ENCODE measurements at regions not wholly inside any gene's neighbourhood (a gene's known extent, or its start where the extent isn't known, plus 50 kb on each side); places are given as distances from the start of the nearest gene placed in this dataset.

- Histone ChIP-seq H3K4me2 (ENCODE audit: low read length) (no peak overlapping the region), H3K4me3 (ENCODE audit: low read depth, low read length, poor library complexity, severe bottlenecking) (no peak overlapping the region), H3K4me1 (ENCODE audit: insufficient read depth, low read length, severe bottlenecking) (no peaks in the 10 kb centered on the region)
These were observed 352.4 kb upstream of the TMCO5A start for GRCh38 chr15:37581866-37582532.

GRCh38 chr15:37582852-37583251 is 351.6 kb upstream of the TMCO5A start:
- no peak for TF ChIP-seq EZH2 (IDR thresholded peaks at IDR 0.05; ENCODE audit: borderline replicate concordance, low read length)
- TF ChIP-seq, protein P1, sequence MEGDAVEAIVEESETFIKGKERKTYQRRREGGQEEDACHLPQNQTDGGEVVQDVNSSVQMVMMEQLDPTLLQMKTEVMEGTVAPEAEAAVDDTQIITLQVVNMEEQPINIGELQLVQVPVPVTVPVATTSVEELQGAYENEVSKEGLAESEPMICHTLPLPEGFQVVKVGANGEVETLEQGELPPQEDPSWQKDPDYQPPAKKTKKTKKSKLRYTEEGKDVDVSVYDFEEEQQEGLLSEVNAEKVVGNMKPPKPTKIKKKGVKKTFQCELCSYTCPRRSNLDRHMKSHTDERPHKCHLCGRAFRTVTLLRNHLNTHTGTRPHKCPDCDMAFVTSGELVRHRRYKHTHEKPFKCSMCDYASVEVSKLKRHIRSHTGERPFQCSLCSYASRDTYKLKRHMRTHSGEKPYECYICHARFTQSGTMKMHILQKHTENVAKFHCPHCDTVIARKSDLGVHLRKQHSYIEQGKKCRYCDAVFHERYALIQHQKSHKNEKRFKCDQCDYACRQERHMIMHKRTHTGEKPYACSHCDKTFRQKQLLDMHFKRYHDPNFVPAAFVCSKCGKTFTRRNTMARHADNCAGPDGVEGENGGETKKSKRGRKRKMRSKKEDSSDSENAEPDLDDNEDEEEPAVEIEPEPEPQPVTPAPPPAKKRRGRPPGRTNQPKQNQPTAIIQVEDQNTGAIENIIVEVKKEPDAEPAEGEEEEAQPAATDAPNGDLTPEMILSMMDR (IDR thresholded peaks at IDR 0.05; ENCODE audit: low read length), result no peak
- Histone ChIP-seq H2AFZ (ENCODE audit: low read length) (no peak overlapping the region), H3K27ac (ENCODE audit: low read depth, low read length, poor library complexity, severe bottlenecking) (no peak overlapping the region), H3K4me1 (ENCODE audit: insufficient read depth, low read length, severe bottlenecking) (no peaks in the 10 kb centered on the region), H4K20me1 (ENCODE audit: insufficient read depth, low read length) (no peaks in the 10 kb centered on the region), H3K4me2 (ENCODE audit: low read length) (no peak overlapping the region), H3K9me2 (ENCODE audit: low read depth, low read length) (no peaks in the 10 kb centered on the region), H3F3A (ENCODE audit: insufficient read depth, low read length) (no peaks in the 10 kb centered on the region), H3K79me2 (ENCODE audit: insufficient read depth, low read length) (no peaks in the 10 kb centered on the region), H3K36me3 (ENCODE audit: insufficient read depth, low read length) (no peaks in the 10 kb centered on the region), H3K9ac (ENCODE audit: low read length) (no peak overlapping the region), H3K9me3 (ENCODE audit: low read length) (no peaks in the 10 kb centered on the region), H3K27me3 (ENCODE audit: insufficient read depth, low read length) (no peaks in the 10 kb centered on the region), H3K4me3 (ENCODE audit: low read depth, low read length, poor library complexity, severe bottlenecking) (no peak overlapping the region)

More at GRCh38 chr15:37581866-37582532, 352.4 kb upstream of the TMCO5A start:
- no peak for TF ChIP-seq EZH2 (IDR thresholded peaks at IDR 0.05; ENCODE audit: borderline replicate concordance, low read length)
- TF ChIP-seq, protein P1 (IDR thresholded peaks at IDR 0.05; ENCODE audit: low read length), result no peak
- H3K27me3 ChIP-seq (ENCODE audit: insufficient read depth, low read length), result no peaks in the 10 kb centered on the region
- H3K79me2 ChIP-seq (ENCODE audit: insufficient read depth, low read length), result no peaks in the 10 kb centered on the region
- H3K27ac ChIP-seq (ENCODE audit: low read depth, low read length, poor library complexity, severe bottlenecking), result no peak overlapping the region
- H3F3A ChIP-seq (ENCODE audit: insufficient read depth, low read length), result no peaks in the 10 kb centered on the region
- no peaks in the 10 kb centered on the region for H3K9me3 ChIP-seq (ENCODE audit: low read length)
- no peak overlapping the region for H3K9ac ChIP-seq (ENCODE audit: low read length)
- no peaks in the 10 kb centered on the region for H3K36me3 ChIP-seq (ENCODE audit: insufficient read depth, low read length)
- no peak overlapping the region for H2AFZ ChIP-seq (ENCODE audit: low read length)
- H4K20me1 ChIP-seq (ENCODE audit: insufficient read depth, low read length), result no peaks in the 10 kb centered on the region
- no peaks in the 10 kb centered on the region for H3K9me2 ChIP-seq (ENCODE audit: low read depth, low read length)

DNA sequence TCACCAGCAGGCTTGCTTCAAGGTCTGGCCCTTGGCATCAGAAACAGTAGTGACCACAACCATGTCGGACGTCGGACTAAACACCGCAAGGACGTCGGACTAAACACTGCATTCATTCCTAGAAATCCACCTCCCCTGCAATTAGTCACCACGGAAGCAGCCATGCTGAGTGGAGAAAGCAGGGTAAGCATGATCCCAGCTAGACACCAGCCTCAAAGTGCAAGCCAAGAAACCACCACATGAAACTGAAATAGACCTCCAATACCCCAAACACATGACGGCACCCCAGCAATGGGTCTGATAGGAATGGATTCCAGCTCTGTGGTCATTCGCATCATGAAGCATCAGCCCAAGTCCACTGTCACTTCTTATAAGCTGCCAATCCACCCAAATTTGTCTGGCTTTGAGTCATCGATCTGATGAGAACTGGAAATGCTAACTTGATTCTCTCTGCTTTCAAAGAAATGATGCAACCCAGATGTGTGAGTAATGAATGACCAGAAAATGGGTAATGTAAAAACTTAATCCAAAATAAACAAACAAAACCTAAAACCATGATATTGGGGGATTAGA is 348.3 kb upstream of the TMCO5A start:
- H3K9ac ChIP-seq (ENCODE audit: low read length), result no peak overlapping the region
- H3K79me2 ChIP-seq (ENCODE audit: insufficient read depth, low read length), result no peaks in the 10 kb centered on the region
- no peaks in the 10 kb centered on the region for H3K36me3 ChIP-seq (ENCODE audit: insufficient read depth, low read length)
- H3K9me3 ChIP-seq (ENCODE audit: low read length), result no peaks in the 10 kb centered on the region
- no peak overlapping the region for H3K4me2 ChIP-seq (ENCODE audit: low read length)
- no peak overlapping the region for H3K4me3 ChIP-seq (ENCODE audit: low read depth, low read length, poor library complexity, severe bottlenecking)
- no peaks in the 10 kb centered on the region for H4K20me1 ChIP-seq (ENCODE audit: insufficient read depth, low read length)
- H3K4me1 ChIP-seq (ENCODE audit: insufficient read depth, low read length, severe bottlenecking), result no peaks in the 10 kb centered on the region
- no peaks in the 10 kb centered on the region for H3K27me3 ChIP-seq (ENCODE audit: insufficient read depth, low read length)
- no peak overlapping the region for H3K27ac ChIP-seq (ENCODE audit: low read depth, low read length, poor library complexity, severe bottlenecking)
- no peak overlapping the region for H2AFZ ChIP-seq (ENCODE audit: low read length)
- no peak for TF ChIP-seq EZH2 (IDR thresholded peaks at IDR 0.05; ENCODE audit: borderline replicate concordance, low read length)
- TF ChIP-seq, protein P1 (IDR thresholded peaks at IDR 0.05; ENCODE audit: low read length), result no peak
- H3K9me2 ChIP-seq (ENCODE audit: low read depth, low read length), result no peaks in the 10 kb centered on the region
- H3F3A ChIP-seq (ENCODE audit: insufficient read depth, low read length), result no peaks in the 10 kb centered on the region
